K562 (cell line): ENCODE measurements at regions not wholly inside any gene's neighbourhood (a gene's known extent, or its start where the extent isn't known, plus 50 kb on each side); places are given as distances from the start of the nearest gene placed in this dataset.

Experiments
- CHD7 ChIP-seq: fragments of 200-600 bp; sonication (generic); IDR thresholded peaks from one replicate; pipeline ENCODE4 v1.6.1; 2012; ENCODE audit warnings: mild to moderate bottlenecking, low read depth, low read length, inconsistent platforms
- GABPA ChIP-seq: fragments of 200-800 bp; sonication (Bioruptor generic); conservative IDR thresholded peaks from 2 replicates; pipeline ENCODE4 v1.6.1; 2016; ENCODE audit warnings: low read depth, missing genetic modification characterization, missing compliant biosample characterization
- NR2C1 ChIP-seq, 2 experiments: fragments of 450-650 bp; IDR thresholded peaks; 2 replicates each; pipeline ENCODE4 v1.6.1; 2017; ENCODE audit warnings: mild to moderate bottlenecking in 2 of 2, antibody characterized with exemption in 1 of 2, inconsistent platforms in 1 of 2, missing compliant biosample characterization in 1 of 2, missing genetic modification characterization in 1 of 2
- REST ChIP-seq, 2 experiments: fragments of 450-650 bp; formaldehyde crosslinking in 1 of 2; IDR thresholded peaks; 2 replicates each; pipeline versions ENCODE4 v1.4.0 to v1.6.1; 2014 to 2020; ENCODE audit warnings: mild to moderate bottlenecking in 2 of 2, borderline replicate concordance in 1 of 2, low read depth in 1 of 2
- TRIM25 ChIP-seq: fragments of 450-650 bp; IDR thresholded peaks from 2 replicates; pipeline ENCODE4 v1.7.0; 2016; ENCODE audit warnings: borderline replicate concordance
- ZNF830 ChIP-seq: fragments of 250-450 bp; sonication (Bioruptor Pico); IDR thresholded peaks from 2 replicates; pipeline ENCODE4 v1.5.0; 2021; ENCODE audit warnings: mild to moderate bottlenecking

- TF ChIP-seq CHD7 (no peak), NR2C1 (IDR thresholded peaks at IDR 0.05) (no peak), NR2C1 (tag; IDR thresholded peaks at IDR 0.05) (no peak), GABPA (no peak), ZNF830 (CRISPR knock-in tag) (no peak), REST (IDR thresholded peaks at IDR 0.05; ENCODE audit: borderline replicate concordance) (no peak), REST (CRISPR knock-in tag; IDR thresholded peaks at IDR 0.05; ENCODE audit: low read depth) (no peak), TRIM25 (no peak)
These were observed 960.0 kb downstream of the DNAJB9 start (continued) for GRCh38 chr7:109529712-109530111.
